Type B pancreatic cell (in vitro differentiated cells): ENCODE measurements at regions not wholly inside any gene's neighbourhood (a gene's known extent, or its start where the extent isn't known, plus 50 kb on each side); places are given as distances from the start of the nearest gene placed in this dataset.

Experiments used
- DNase-seq: peaks from one replicate; pipeline ENCODE4 v3.0.0; 2021; ENCODE audit warnings: mixed read lengths; ENCODE audit not compliant: unreplicated experiment; ENCODE audit errors: extremely low spot score
- H3K27ac Mint-ChIP-seq: 2 replicates; pipeline ENCODE4 v1.8.0; 2021; ENCODE audit warnings: mild to moderate bottlenecking, mixed read lengths
- H3K27me3 Mint-ChIP-seq: 2 replicates; pipeline ENCODE4 v1.8.0; 2021; ENCODE audit warnings: mixed read lengths
- H3K36me3 Mint-ChIP-seq: 2 replicates; pipeline ENCODE4 v1.8.0; 2021; ENCODE audit warnings: mixed read lengths
- H3K4me1 Mint-ChIP-seq: one replicate; pipeline ENCODE4 v1.8.0; 2021; ENCODE audit warnings: mixed read lengths; ENCODE audit not compliant: unreplicated experiment
- H3K4me3 Mint-ChIP-seq: 2 replicates; pipeline ENCODE4 v1.8.0; 2021; ENCODE audit warnings: mild to moderate bottlenecking, mixed read lengths
- H3K9me3 Mint-ChIP-seq: 2 replicates; pipeline ENCODE4 v1.8.0; 2021; ENCODE audit warnings: mixed read lengths
- CTCF ChIP-seq: fragments of 200-600 bp; sonication (generic); conservative IDR thresholded peaks from 2 replicates; pipeline ENCODE4 v1.5.0; 2021; ENCODE audit warnings: antibody characterized with exemption, mild to moderate bottlenecking

DNA sequence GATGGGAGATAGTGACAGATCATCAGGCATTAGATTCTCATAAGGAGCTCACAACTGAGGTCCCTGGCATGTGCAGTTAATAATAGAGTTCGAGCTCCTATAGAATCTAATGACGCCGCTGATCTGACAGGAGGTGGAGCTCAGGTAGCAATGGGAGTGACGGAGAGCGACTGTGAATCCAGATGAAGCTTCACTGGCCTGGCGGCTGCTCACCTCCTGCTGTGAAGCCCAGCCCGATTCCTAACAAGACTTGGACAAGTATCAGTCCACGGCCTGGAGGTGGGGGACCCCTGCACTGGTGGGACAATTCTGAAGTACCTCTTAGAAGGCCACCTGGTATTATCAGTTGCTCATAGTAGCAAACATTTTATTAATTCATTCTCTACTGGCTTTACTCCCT, 377.9 kb upstream of the ITGA1 start:
- Mint-ChIP-seq H3K36me3 (no peaks in the 10 kb centered on the region), H3K4me3 (no peak overlapping the region), H3K27ac (no peak overlapping the region), H3K27me3 (no peaks in the 10 kb centered on the region), H3K4me1 (no peaks in the 10 kb centered on the region), H3K9me3 (peaks cover 3% of the 10 kb centered on the region)
- DNase-seq, result no peak
- no peak for TF ChIP-seq CTCF

- Mint-ChIP-seq H3K4me3 (no peak overlapping the region), H3K36me3 (no peaks in the 10 kb centered on the region), H3K27ac (no peak overlapping the region), H3K27me3 (no peaks in the 10 kb centered on the region), H3K4me1 (peaks cover 11% of the 10 kb centered on the region), H3K9me3 (no peaks in the 10 kb centered on the region)
- TF ChIP-seq CTCF, result no peak
- DNase-seq, result no peak
Observed at GRCh38 chr5:52419357-52419756, 368.4 kb upstream of the ITGA1 start.

- Mint-ChIP-seq H3K9me3 (peaks cover 7% of the 10 kb centered on the region), H3K27ac (no peak overlapping the region), H3K27me3 (no peaks in the 10 kb centered on the region), H3K36me3 (no peaks in the 10 kb centered on the region), H3K4me1 (no peaks in the 10 kb centered on the region), H3K4me3 (no peak overlapping the region)
- TF ChIP-seq CTCF, result no peak
- DNase-seq, result no peak
Observed at GRCh38 chr5:52427615-52428014, 360.1 kb upstream of the ITGA1 start.

GRCh38 chr5:52428977-52429489, 358.7 kb upstream of the ITGA1 start:
- no peaks in the 10 kb centered on the region for H3K27me3 Mint-ChIP-seq
- no peaks in the 10 kb centered on the region for H3K36me3 Mint-ChIP-seq
- H3K4me1 Mint-ChIP-seq, result no peaks in the 10 kb centered on the region
- no peak for TF ChIP-seq CTCF
- H3K9me3 Mint-ChIP-seq, result peaks cover 7% of the 10 kb centered on the region
- H3K4me3 Mint-ChIP-seq, result no peak overlapping the region
- H3K27ac Mint-ChIP-seq, result no peak overlapping the region
- no peak for DNase-seq

DNA sequence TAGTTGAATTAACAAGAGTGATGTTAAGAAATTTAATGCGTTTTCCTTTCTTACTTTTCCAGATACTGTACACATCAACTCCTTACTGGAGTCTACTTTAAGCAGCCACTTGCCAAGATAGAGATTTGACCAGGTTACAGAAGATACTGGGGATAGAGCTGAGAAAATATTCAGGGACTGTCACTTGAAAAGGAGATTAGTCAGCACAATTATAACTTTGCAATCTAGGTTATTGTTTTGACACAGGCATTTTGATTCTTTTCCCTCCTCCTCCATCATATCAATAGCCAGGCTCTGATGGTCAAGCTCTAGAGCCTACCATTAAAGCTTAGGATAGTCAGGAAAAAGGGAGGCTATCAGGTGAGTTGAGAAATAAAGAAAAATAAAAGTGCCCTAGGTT, 345.9 kb upstream of the ITGA1 start:
- no peaks in the 10 kb centered on the region for H3K27me3 Mint-ChIP-seq
- H3K4me1 Mint-ChIP-seq, result no peaks in the 10 kb centered on the region
- TF ChIP-seq CTCF, result no peak
- no peaks in the 10 kb centered on the region for H3K36me3 Mint-ChIP-seq
- H3K9me3 Mint-ChIP-seq, result no peaks in the 10 kb centered on the region
- no peak overlapping the region for H3K27ac Mint-ChIP-seq
- no peak for DNase-seq
- no peak overlapping the region for H3K4me3 Mint-ChIP-seq

DNA sequence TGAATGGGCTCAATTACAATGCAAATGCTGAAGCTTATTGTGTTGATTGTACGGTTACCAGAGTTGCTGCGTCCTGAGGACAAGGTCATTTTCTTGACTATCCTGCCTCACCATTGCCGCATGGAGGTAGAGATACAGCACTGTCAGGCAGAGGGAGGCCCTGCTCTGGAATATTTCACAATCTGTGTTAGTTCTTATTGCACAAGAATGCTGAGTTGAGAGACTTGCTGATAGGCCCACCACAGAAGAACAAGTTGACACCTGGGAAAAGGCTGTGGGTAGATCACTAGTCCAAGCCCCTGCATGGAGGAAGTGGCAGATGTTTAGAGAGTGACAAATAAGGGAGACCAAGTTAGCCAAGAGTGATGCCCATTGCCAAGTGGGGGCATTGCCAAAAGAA, 344.5 kb upstream of the ITGA1 start:
- Mint-ChIP-seq H3K27ac (no peak overlapping the region), H3K4me3 (no peak overlapping the region), H3K36me3 (no peaks in the 10 kb centered on the region), H3K4me1 (no peaks in the 10 kb centered on the region), H3K27me3 (no peaks in the 10 kb centered on the region), H3K9me3 (no peaks in the 10 kb centered on the region)
- no peak for TF ChIP-seq CTCF
- DNase-seq, result no peak
